ENCODE measurements at regions not wholly inside any gene's neighbourhood (a gene's known extent, or its start where the extent isn't known, plus 50 kb on each side); places are given as distances from the start of the nearest gene placed in this dataset.

DNA sequence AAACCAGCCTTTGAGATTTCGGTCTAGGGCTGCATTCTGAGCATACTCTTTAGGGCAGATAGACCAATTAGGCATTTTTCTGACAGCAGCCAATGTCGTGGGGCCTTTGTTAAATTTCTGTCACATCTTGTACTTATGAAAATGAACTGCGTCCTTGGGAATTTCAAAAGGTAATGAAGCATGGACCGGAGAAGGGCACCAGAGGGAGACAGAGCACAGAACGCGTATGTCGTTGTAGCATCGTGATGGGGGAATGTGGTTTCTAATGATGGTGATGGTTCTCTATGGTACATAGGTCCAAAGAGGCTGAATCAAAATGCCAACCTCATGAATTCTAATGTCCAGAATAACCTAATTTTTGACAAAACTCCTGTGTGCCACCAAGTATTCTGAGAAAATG lies 483.9 kb upstream of the CRIM1 start:
- TF ChIP-seq CTCF (IDR thresholded peaks at IDR 0.05; ENCODE audit: low read depth, low read length), result no peak
- TF ChIP-seq EZH2phosphoT487 (IDR thresholded peaks at IDR 0.05; ENCODE audit: low read depth), result no peak

All from OCI-LY3 (cell line).